ENCODE measurements at regions not wholly inside any gene's neighbourhood (a gene's known extent, or its start where the extent isn't known, plus 50 kb on each side); places are given as distances from the start of the nearest gene placed in this dataset.
"Not testable (repeated sequence)": the region's sequence is repeated elsewhere in the genome, so short reads cannot be mapped to it uniquely, and the experiment has no call there.

DNA sequence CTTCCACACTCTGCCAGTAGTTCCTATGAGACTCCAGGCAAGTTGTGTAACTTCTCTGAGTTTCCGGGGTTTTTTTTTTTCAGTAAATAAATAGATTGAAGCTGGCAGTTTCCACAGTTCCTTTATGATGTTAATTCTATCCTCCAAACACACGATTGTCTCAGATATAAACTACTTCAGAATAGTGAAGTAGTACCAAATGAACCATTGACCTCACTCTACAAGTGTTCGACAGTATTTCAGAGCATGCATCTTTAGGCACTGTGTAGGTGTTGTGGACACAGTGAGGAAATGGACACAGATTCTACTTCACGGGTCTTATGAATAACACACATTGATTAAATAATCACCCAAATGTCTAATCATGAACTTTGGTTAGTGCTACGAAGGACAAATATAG, 136.1 kb upstream of the IGSF10 start:
- no peak for FAIRE-seq

DNA sequence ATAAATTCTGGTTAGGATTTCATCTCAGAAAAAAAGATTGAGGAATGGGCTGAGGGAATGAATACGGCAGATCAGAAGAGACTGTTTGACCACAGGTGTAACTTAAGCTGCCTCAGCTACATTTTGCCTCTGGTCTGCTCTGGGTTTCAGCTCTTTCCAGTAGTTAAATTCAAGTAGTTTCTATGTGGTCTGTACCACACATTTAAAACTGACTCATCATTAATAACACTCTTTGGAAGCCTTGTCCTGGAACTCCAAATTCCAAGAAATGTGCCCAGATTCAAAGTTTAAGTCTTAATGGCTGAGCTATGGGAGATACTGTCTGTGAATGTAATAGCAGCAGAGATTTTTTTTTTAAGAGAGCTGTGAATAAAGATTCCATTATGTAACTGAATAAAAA, 133.1 kb upstream of the IGSF10 start:
- FAIRE-seq (no peak), DNase-seq (ENCODE audit: low spot score) (no peak)

More for the DNA sequence above, 136.1 kb upstream of the IGSF10 start:
- no peak for DNase-seq (ENCODE audit: low spot score)

DNA sequence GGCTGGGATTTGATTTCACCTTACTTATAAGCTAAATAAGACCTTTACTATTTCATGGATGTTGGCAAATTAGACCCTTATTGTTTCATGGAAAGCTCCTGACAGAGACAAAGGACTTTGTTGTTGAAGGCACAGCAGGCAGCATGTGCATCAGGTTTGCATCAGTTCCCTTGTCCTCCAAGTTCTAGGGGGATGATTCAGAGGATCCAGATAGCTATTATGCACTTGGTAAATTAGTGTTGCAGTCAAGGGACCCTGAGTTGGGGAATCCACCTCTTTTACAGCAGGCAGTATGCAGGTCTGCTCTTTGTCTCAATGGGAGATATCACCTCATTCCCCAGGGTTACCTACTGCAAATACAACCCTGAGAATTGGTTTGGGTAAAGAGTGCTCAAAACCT, 131.4 kb upstream of the IGSF10 start:
- FAIRE-seq (no peak), DNase-seq (ENCODE audit: low spot score) (no peak)

DNA sequence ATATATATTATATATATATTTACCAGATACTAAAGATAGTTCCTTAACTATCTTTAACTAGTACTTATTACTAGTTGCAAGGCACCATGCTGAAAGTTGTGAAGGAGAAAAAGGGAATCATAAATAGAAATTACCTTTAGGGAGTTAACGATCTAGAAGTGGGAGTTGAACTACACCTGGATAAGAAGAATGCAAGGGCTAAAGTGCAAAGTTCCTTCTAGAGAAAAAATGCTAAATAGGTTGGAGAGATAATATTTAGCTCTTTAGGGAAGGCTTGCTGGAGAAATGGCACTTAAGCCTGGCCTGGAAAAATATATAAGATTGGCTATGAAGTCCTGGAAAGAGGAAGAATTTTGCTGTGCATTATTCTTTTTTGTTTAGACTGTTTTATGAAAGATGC, 130.6 kb upstream of the IGSF10 start:
- no peak for DNase-seq (ENCODE audit: low spot score)
- FAIRE-seq, result no peak

DNA sequence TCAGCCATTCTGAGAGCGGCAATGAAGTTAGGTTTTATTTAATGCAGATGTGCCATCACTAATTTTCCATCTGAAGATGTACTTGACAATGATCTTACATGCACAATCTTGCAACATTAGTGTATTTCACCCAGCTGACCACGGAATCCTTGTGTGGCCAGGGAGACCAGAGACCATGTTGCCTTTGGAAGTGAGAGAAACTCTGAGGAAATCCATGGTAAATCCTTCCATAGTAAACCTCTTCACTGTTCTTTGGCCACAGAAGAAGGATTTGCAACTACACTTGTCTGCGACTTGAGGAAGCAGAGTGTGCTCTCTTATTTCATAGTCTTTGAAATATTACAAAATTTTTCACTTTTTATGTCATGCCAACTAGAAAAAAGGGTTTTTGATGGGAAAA, 128.4 kb upstream of the IGSF10 start:
- FAIRE-seq, result no peak
- DNase-seq (ENCODE audit: low spot score), result no peak

DNA sequence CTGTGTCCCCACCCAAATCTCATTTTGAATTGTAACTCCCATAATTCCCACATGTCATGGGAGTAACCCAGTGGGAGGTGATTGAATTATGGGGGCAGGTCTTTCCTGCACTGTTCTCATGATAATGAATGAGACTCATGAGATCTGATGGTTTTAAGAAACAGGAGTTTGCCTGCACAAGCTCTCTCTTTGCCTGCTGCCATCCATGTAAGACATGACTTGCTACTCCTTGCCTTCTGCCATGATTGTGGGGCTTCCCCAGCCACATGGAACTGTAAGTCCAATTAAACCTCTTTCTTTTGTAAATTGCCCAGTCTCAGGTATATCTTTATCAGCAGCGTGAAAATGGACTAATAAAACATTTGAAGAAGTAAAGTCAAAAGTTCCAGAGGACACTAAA, 126.8 kb upstream of the IGSF10 start:
- not testable (repeated sequence) for FAIRE-seq

DNA sequence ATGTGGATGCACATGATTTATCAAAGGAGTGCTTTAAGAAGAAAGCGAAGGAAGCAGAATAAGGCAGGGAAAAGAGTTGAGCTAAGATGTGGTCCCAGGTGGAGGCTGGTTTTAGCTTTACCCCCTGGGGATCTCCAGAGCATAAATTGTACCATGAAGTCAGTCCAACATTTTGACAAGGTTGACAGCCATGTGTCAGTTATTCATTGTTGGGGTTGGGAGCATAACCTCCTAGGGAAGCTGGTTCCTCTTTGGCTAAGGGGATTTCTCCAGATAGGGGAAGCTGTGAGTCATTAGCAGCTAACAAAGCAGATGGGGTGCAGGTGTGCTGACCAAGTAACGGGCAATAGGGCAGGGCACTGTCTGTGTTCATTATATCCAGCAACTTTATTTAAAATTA, 123.7 kb upstream of the IGSF10 start:
- no peak for FAIRE-seq
- DNase-seq (ENCODE audit: low spot score), result no peak

More for the DNA sequence above, 126.8 kb upstream of the IGSF10 start:
- DNase-seq (ENCODE audit: low spot score), result not testable (repeated sequence)

DNA sequence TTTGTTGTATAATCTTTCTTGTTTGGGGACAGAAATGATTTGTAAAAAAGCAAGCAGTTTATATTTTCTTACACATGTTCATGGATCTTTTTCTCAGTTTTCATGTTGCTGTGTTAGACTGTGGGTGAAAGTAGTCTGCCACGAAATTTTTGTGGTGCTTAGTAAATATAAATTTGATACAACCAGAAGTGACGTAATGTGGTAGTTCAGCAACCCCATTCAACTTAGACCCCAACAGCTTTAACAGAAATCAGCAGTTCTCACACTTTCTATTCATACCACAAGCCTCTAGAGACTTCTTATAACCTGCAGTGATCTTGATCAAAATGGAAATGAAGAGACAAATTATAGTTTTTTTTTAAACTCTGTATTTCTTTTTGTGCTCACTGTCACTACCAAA, 120.2 kb upstream of the IGSF10 start:
- no peak for DNase-seq (ENCODE audit: low spot score)

DNA sequence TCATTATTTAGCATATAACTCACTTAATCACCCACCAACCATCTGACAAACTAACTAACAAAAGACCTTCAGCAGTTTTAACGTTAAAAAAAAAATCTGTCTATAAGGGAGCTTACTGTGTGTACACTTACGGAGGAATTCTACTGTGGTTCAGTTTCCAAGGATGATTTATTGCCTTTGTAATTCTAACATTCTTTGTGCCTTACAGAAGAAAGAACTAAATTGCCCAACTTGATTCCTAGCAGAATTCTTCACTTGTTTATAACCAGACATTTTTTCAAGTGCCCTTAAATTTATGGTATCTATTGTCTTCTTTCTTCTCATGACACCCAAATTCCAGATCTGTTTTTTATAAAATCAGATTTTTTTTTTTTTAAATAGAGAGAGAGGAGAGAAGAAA, 119.7 kb upstream of the IGSF10 start:
- peak; percentile 69 for FAIRE-seq

More for the DNA sequence above, 120.2 kb upstream of the IGSF10 start:
- no peak for FAIRE-seq

DNA sequence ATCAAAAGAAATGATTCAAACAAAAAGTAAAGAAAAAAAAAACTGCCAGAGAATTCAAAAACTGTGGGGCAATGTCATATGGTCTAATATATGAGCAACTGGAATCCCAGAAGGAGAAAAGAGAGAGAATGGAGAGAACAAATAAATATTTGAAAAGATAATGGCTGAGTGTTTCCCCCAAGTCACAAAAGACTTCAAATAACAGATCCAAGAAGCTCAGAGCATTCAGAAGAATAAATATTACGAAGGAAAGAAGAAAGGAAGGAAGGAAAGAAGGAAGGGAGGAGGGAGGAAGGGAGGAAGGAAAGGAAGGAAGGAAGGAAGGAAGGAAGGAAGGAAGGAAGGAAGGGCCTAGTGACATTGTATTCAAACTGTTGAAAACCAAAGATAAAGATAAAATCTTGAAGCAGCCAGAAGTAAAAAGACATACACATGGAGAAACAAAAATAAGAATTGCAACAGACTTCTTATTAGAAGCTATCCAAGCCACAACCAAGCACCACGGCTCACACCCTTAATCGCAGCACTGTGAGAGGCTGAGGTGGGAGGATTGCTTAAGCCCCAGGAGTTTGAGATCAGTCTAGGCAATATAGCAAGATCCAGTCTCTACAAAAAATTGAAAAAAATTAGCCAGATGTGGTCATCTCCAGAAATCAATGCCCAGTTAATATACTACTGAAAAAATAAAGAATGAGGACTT, 118.9 kb upstream of the IGSF10 start:
- no peak for FAIRE-seq
- no peak for DNase-seq (ENCODE audit: low spot score)

More for the DNA sequence above, 119.7 kb upstream of the IGSF10 start:
- peak; percentile 54 for DNase-seq (ENCODE audit: low spot score)

DNA sequence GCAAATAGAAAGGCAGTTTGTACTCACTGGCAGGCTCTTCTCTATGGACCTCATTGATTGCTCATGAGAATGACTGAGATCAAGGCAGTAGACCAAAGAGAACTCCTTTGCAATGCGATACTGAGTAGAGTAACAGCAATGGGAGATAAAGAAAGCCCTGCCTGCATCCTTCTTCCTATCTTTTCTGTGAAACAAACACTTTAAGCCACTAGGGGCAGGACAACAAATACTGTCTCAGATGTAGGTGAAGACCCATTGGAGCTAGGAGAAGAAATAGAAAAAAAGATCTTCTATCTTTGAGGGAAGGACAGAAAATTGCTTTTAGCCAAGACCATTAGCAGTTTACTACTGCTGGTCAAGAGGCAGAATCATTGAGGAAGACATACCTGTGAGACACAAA, 117.6 kb upstream of the IGSF10 start:
- FAIRE-seq, result no peak
- DNase-seq (ENCODE audit: low spot score), result no peak

DNA sequence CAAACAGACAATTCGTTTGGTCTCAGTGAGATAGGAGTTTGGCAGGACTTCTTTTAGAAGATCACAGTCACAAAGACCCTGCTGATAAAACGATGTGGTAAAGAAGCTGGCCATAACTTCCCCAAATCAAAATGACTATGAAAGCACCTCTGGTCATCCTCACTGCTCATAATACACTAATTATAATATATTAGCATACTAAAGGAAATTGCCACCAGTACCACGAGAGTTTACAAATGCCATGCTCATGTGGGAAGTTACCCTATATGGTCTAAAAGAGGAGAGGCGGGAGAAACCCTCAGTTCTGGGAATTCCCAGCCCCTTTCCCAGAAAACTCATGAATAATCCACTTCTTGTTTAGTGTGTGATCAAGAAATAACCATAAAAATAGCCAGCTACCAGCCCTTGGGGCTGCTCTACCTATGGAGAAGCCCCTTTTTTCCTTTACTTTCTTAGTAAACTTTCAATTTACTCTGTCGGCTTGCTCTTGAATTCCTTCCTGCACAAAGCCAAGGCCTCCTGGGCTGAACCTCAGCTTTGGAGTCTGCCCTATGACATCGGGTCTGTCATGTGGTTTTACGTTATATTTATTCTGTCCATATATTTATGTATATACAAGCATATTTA, 115.8 kb upstream of the IGSF10 start:
- no peak for FAIRE-seq
- no peak for DNase-seq (ENCODE audit: low spot score)

DNA sequence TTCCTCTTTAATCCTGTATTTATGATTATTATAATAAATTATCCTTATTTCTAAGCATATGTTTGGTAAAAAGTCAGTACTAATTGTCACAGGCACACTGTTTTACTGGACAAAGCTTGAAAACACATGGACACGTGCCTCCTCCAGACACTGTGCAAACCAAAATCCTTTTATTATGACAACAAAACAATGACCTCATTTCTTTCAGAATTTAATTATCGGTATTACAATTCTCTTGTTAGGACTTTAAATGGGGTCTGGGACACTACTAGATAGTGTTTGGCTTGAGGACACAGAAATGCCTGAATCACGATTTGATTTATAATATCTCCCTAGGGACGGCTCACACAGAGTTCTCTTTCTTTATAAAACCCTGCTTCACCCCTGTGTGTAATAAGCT, 107.3 kb upstream of the IGSF10 start:
- FAIRE-seq, result no peak
- no peak for DNase-seq (ENCODE audit: low spot score)

DNA sequence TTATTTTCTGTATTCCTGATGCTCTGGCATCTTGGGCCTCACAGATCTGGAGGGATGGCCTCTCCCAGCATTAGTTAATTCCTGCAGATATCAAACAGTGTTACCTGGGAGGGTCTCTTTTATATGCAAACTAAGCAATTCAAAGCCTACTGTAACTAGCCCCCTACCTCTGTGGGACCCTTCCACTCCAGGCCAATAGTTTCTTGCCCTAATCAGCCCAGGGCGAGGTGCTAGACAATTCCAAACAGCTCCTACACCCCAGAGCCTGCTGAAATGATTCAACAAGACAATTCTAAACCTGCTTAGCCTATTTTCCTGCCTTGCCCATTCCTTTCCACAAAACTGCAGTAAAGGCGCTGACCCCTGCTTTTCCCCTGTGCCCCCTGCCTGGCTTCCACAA, 106.6 kb upstream of the IGSF10 start:
- FAIRE-seq (no peak), DNase-seq (ENCODE audit: low spot score) (no peak)

DNA sequence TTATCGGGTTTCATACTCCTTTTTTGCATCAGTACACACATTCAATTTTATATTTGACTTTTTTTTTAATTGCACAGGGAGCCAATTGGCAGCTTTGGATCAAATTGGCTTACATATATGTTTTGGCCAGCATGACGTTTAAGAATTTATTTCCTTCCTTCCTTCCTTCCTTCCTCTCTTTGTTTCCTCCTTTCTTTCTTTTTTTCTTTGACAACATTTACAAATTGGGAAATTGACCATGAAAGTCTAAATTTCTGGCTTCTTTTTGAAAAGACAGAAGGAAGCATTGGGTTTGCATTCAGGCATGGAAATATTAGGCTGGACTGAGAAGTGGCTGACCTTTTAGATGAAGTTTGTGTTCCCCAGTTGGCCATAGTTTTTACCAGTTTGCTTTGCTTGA, 103.4 kb upstream of the IGSF10 start:
- FAIRE-seq (no peak), DNase-seq (ENCODE audit: low spot score) (no peak)

DNA sequence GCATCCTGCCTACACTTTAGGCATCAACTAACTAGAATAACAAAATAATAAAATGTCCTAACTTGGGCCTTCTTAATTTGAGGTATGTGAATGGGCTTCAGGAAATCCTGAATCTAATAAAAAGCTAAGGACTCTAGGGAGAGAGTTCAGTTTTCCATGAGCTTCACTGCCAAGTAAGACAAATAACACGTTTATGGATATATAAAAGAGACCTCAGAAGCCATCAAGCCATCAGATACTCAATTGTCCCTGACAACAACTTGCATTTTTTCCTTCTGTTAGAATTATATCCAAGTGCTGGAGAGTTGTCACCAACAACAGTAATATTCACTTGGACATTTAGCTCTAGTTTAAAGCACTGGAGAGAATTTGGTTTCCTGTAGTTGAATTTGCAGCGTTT, 102.4 kb upstream of the IGSF10 start:
- FAIRE-seq, result no peak
- no peak for DNase-seq (ENCODE audit: low spot score)

DNA sequence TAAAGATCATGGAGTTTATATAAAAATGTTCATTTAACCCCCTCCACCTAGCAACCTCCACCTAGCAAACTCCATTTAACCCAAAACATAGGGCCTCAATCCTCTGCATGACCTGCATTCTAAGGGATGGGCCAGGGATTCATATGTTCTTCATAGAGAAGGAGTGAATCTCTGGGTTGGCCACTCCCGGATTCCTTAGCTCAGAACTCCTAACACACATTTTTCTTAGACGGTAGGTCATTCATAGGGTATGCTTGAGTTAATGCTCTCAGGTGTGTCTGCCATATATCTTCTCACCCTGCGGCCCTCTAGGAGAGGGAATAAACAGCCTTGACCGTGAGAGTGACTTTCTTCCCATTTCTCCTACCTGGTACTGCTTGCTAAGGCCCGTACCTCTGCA, 102.0 kb upstream of the IGSF10 start:
- no peak for FAIRE-seq
- no peak for DNase-seq (ENCODE audit: low spot score)

DNA sequence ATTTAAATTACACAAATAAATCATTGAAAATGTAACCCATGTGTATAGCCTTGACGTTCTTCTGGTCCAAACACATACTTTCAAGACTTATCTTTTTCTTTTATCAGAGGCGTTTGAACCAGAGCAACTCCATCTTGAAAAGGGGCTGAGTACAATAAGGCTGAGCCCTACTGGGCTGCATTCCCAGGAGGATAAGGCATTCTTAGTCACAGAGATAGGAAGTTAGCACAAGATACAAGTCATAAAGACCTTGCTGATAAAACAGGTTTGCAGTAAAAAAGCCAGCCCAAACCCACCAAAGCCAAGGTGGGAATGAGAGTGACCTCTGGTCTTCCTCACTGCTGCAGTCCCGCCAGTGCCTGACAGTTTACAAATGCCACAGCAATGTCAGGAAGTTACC, 101.0 kb upstream of the IGSF10 start:
- FAIRE-seq (no peak), DNase-seq (ENCODE audit: low spot score) (no peak)

DNA sequence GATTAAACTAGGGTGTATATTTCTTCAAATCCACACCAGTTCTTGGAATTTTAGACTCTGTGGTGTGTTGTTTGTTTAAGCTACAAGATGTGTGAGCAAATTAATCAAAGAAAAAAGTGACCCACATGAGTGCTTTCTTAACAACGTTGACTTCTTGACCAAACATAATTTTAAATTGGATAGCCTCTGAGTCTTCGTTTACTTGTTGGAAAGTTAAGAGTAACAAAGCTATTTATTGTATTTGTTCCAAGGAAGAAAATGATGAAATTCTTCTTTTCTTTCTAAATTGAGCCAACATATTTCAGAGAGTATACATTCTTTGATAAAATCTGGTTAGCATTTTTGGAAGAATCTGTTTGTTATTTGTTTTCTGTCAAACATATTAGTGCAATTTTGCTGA, 99.9 kb upstream of the IGSF10 start:
- no peak for FAIRE-seq
- DNase-seq (ENCODE audit: low spot score), result no peak

DNA sequence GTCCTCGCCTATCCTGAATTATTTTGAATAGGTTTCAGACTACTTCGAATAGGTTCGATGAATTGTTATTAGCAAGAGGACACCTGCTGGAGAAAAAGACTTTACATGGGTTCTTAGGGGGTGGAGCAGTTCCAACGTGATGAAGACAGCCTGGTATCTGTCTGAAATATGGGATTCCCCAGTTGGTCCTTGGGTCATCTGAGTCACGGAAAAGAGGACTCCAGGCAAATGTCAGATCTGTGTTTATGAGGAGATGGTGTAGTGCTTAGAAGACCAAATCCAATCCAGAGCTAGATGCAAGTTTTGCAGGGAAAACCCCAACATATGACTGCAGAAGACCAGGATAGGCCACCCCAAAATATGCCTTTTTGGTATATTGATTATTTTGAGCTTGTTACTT, 98.9 kb upstream of the IGSF10 start:
- FAIRE-seq, result no peak
- no peak for DNase-seq (ENCODE audit: low spot score)

DNA sequence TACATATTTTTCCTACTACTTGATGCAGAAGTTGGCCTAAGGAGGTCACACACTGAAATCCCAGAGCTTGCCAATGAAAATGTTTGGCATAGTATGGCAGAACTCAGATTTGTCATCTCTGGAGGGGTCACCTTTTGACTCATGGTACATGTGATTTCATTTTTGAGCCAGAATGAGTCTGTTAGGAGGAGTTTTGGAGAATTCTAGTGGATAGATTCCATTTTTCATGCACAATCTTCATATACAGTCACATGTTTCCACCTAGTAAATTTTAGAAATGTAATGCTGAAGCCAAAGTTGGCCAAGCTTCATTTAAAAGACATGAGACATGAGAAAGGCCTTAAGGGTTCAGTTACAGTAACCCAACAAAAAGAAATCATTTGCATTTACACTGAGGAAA, 97.8 kb upstream of the IGSF10 start:
- no peak for FAIRE-seq
- DNase-seq (ENCODE audit: low spot score), result no peak

DNA sequence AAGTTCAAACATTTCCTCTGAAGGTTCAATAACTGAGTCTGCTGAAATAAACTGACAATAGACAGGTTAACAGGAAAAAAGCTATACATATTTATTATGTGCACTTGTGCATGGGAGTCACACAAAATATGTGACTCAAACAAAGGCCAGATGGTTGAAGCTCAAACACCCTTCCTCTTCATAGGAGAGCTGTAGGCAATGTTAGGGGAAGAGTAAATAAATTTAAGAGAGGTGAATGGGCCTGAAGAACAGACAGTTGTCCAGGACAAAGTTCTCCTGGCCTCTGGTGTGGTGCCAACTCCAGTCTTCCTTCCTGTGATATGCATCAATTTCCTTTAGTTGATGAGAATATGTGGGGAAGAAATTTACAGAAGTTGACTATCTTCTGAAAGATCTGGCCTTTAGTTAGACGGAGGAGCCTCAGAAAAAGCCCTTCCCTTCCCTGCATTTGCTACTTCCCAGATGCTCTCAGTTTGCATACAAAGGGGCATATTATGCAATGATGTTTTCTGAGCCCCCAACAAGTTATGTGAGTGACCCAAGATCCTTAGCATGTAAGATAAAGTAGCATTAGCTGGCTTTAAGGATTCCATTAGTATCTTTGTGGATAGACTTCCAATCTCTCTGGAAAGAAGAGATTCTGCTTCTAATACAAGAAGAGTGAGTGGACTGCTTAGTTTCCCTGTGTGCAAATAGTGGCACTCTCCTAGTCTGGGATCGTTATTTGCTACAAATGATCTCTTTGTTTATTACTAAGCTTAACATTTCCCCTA, 96.4 kb upstream of the IGSF10 start:
- DNase-seq (ENCODE audit: low spot score) (no peak), FAIRE-seq (no peak)

DNA sequence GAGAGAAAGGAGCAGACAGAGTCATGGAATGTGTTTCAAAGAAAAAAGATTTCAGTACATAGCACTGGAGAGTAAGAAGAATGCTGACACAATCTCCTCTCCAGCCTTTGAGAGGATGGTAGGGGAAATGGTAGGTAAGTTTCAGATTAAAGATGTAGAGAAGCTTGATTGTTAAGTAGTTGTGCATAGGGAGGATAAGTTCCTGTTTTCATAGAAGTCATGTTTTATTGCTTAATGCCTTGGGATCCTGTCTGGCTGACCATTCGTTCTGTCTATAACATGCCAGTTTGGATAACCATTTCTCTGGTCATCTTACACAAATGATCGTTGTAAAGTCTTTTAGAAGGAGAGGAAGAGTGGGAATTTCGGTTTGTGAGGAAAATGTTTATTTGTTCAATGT, 95.7 kb upstream of the IGSF10 start:
- no peak for DNase-seq (ENCODE audit: low spot score)
- FAIRE-seq, result no peak
